Upper lobe of right lung (tissue), 1 donor: ENCODE measurements at regions not wholly inside any gene's neighbourhood (a gene's known extent, or its start where the extent isn't known, plus 50 kb on each side); places are given as distances from the start of the nearest gene placed in this dataset.

ENCODE experiments used
- ATAC-seq: fragments of 200-7000 bp; cut with Tn5 transposase; one replicate; pipeline ENCODE4 v1.9.1; 2020; ENCODE audit warnings: mild to moderate bottlenecking, moderate library complexity
- DNase-seq: peaks from one replicate; pipeline ENCODE4 v3.0.0-alpha.2; 2020
- H3K27ac ChIP-seq: fragments of 200-600 bp; one replicate; pipeline ENCODE4 v1.8.0; 2022
- H3K27me3 ChIP-seq: fragments of 200-600 bp; one replicate; pipeline ENCODE4 v1.8.0; 2022; ENCODE audit warnings: mild to moderate bottlenecking
- H3K36me3 ChIP-seq: fragments of 200-600 bp; one replicate; pipeline ENCODE4 v1.8.0; 2022
- H3K4me1 ChIP-seq: fragments of 200-600 bp; one replicate; pipeline ENCODE4 v1.8.0; 2022
- H3K4me3 ChIP-seq: fragments of 200-600 bp; one replicate; pipeline ENCODE4 v1.8.0; 2022; ENCODE audit warnings: mild to moderate bottlenecking
- H3K9me3 ChIP-seq: fragments of 200-600 bp; one replicate; pipeline ENCODE4 v1.8.0; 2022
- intact Hi-C: fragments of 100-400 bp; cut with DNase I; formaldehyde crosslinking; loops from one replicate; pipeline ENCODE4 v1.11.0; 2022
- TF ChIP-seq, protein P1 (sequence below): fragments of 200-600 bp; IDR thresholded peaks from one replicate; pipeline ENCODE4 v1.8.0; 2022; ENCODE audit warnings: antibody characterized with exemption
- donor health status: DM: no; HTN: yes; CAD: no; lungs with severe emphysema.

DNA sequence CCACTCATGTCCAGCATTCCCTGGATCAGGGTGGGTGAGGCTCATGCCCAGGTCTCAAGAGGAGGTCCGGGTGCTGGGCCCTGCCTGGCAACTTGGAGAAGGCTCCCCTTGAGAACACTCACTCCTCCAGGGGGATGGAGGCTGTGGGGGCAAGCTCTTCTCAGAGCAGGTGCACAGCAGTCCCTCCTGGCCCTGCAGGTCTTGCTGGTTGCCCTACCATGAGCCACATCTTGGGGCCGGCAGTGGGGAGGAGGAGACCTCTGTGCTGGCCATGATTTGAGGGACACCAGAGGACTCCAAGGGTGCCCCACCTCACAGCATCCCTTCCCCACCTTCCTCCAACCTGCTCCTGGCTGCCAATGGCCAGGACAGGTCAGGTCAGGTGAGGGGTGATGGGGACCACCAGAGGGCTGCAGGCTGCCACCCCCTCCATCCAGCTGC is 87.4 kb upstream of the RET start:
- H3K9me3 ChIP-seq = no peaks in the 10 kb centered on the region
- H3K27ac ChIP-seq = no peak overlapping the region
- TF ChIP-seq, protein P1, sequence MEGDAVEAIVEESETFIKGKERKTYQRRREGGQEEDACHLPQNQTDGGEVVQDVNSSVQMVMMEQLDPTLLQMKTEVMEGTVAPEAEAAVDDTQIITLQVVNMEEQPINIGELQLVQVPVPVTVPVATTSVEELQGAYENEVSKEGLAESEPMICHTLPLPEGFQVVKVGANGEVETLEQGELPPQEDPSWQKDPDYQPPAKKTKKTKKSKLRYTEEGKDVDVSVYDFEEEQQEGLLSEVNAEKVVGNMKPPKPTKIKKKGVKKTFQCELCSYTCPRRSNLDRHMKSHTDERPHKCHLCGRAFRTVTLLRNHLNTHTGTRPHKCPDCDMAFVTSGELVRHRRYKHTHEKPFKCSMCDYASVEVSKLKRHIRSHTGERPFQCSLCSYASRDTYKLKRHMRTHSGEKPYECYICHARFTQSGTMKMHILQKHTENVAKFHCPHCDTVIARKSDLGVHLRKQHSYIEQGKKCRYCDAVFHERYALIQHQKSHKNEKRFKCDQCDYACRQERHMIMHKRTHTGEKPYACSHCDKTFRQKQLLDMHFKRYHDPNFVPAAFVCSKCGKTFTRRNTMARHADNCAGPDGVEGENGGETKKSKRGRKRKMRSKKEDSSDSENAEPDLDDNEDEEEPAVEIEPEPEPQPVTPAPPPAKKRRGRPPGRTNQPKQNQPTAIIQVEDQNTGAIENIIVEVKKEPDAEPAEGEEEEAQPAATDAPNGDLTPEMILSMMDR = no peak
- no peak overlapping the region for H3K4me3 ChIP-seq
- H3K36me3 ChIP-seq = no peaks in the 10 kb centered on the region
- H3K27me3 ChIP-seq = no peaks in the 10 kb centered on the region
- ATAC-seq (no peak), DNase-seq (peak; percentile 53)
- intact Hi-C loops = no loop called here
- no peaks in the 10 kb centered on the region for H3K4me1 ChIP-seq

DNA sequence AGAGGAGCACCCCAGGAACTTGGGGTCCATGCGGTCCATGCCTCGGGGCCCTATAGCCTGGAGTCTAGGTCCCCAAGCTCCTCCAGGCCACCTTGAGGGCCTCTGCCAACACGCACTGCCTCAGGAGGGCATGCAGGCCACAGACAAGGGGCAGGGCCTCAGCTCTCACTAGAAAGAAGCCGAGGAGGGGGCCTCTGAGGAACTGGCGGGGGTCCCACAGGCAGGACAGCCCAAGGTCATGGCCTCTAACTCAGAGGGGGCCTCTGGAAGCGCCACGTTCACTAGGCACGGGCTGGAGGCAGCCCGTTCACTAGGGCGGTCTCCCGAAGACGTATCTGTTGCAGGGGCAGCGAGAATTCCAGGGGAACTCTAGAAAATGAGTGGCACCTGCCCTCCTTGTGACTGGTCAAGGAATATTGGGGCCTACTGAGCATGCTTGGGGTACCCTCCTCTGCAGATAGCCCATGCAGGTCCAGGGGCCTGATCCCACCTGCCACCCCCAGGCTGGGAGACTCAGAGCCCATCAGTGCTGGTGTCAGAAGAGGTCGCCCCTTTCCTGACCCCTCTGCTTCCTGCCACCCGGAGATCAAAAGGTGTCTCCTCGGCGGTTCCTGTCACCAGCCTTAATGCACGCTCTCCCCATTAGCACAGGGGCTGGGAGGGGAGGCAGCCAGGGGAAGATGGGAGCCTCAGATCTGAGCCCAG is 86.7 kb upstream of the RET start:
- no peaks in the 10 kb centered on the region for H3K4me1 ChIP-seq
- TF ChIP-seq, protein P1 = no peak
- ATAC-seq (no peak), DNase-seq (peak; percentile 52)
- no peak overlapping the region for H3K4me3 ChIP-seq
- H3K9me3 ChIP-seq = no peaks in the 10 kb centered on the region
- no peaks in the 10 kb centered on the region for H3K36me3 ChIP-seq
- intact Hi-C loops = no loop called here
- H3K27ac ChIP-seq = no peak overlapping the region
- no peaks in the 10 kb centered on the region for H3K27me3 ChIP-seq

- TF ChIP-seq, protein P1 = no peak
Measured at GRCh38 chr10:42990721-42991441, 86.0 kb upstream of the RET start.

DNA sequence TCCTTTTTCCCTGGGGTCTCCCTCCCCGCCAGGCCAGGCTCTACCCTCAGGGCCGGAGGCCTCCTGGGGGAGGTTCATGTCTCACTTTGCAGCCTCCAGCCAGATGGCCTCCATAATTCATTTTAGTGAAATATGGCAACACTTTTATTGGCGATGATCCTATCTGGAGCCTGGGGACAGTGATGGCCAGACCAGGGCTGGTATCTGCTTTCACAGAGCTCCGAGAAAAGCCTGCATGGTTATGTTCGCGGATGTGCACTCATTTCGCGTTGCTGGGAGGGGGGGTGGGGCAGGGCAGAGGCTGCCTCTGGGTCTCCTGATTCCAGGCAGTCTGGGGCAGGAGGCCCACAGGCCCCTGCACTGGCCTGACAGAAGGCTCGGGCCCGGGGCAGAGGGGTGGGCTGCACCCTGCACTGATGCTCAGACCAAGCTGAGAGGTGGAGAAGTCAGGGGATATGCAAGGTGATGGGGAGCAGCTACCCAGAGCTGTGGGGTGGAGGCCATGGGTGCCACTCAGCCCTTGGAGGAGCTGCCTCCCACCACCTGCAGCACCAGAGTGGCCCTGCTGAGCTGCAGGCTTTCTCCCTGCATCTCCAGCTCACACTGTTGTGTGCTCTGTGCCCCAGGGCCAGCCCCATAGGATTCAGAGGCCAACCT is 85.3 kb upstream of the RET start:
- ATAC-seq (no peak), DNase-seq (no peak)
- intact Hi-C loops = no loop called here
- Histone ChIP-seq H3K27ac (no peak overlapping the region), H3K36me3 (no peaks in the 10 kb centered on the region), H3K27me3 (no peaks in the 10 kb centered on the region), H3K4me3 (no peak overlapping the region), H3K9me3 (no peaks in the 10 kb centered on the region), H3K4me1 (no peaks in the 10 kb centered on the region)
- TF ChIP-seq, protein P1 = no peak

More at GRCh38 chr10:42990721-42991441, 86.0 kb upstream of the RET start:
- intact Hi-C loops = no loop called here
- Histone ChIP-seq H3K4me1 (no peaks in the 10 kb centered on the region), H3K9me3 (no peaks in the 10 kb centered on the region), H3K4me3 (no peak overlapping the region), H3K27ac (no peak overlapping the region), H3K36me3 (no peaks in the 10 kb centered on the region), H3K27me3 (no peaks in the 10 kb centered on the region)
- ATAC-seq = no peak
- no peak for DNase-seq

- intact Hi-C loops = no loop called here
- TF ChIP-seq, protein P1 = no peak
- ATAC-seq (no peak), DNase-seq (no peak)
- Histone ChIP-seq H3K9me3 (no peaks in the 10 kb centered on the region), H3K27me3 (no peaks in the 10 kb centered on the region), H3K27ac (no peak overlapping the region), H3K4me3 (no peak overlapping the region), H3K36me3 (no peaks in the 10 kb centered on the region), H3K4me1 (no peaks in the 10 kb centered on the region)
Measured at GRCh38 chr10:42992156-42992956, 84.5 kb upstream of the RET start.
